Inflammatory macrophage treated with lipopolysaccharide for 4 hours (primary cell): ENCODE measurements at regions not wholly inside any gene's neighbourhood (a gene's known extent, or its start where the extent isn't known, plus 50 kb on each side); places are given as distances from the start of the nearest gene placed in this dataset.
"Not testable (repeated sequence)": the region's sequence is repeated elsewhere in the genome, so short reads cannot be mapped to it uniquely, and the experiment has no call there.

Experiments used
- DNase-seq: peaks from one replicate; pipeline ENCODE4 v3.0.0-alpha.2; 2020

DNA sequence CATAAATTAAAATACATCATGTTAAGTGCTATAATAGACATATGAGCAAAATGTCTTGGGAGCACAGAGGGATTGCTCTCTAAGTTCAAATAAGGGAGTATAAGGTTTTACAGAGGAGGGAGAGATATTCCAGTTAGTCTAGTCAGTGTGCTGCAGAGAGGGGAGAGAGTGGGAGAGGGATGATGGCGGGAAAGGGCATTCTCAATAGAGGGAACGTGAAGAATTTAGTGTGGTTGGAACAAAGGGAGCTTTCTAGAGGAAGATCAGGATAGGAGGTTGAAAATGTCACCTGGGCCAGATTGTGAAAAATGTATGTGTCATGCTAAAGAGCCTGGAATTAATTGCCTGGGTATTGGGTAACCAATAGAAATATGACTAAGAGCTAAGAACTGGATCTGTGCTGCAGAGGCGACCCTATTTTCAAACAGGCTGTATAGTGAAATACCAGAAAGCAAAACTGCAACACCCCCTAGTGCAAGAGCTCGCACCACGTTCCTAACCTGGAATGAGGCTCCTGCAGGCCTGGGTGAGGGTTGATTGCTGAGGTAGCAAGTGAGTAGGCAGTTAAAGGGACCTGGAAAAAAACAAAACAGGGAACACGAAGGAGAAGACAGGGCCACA lies 791.8 kb upstream of the C9orf72 start:
- DNase-seq: no peak

GRCh38 chr9:28365728-28366127 lies 792.4 kb upstream of the C9orf72 start:
- no peak for DNase-seq

DNA sequence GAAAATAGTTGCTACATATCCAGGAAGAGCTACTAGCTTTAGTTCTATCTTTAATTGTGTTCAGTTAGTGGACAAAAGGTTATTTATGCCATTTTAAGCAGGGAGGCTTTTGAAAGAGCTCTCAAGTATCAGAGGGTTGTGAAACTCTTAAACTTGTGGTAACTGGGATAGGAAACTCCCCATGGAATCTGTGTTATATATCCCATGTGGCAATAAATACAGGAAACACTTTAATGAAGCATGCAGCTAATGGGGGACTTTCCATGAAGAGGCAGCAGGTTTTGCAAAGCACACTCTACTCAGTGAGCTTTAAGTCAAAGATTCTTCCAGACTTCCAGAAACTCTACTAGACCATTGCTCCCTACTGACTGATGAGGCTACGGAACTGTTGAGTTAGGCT lies 805.0 kb upstream of the C9orf72 start:
- no peak for DNase-seq

DNA sequence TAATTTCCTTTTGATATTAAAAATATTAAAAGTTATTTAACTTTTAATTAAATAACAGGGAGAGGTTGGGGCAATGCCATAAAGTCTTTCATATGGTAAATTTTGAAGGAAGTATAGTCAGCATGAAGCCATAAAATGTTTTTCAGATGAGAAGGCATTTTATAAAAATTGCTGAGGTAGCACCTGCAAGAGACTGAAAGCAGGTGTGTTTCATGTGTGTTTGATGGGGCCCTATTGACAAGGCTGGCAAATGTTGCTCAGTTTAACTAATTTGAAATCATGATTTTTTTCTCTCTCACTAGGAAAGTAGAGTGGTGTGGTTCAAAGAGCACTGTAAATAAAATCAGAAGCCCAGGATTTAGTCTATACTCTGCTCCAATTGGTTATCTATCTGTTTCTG lies 805.8 kb upstream of the C9orf72 start:
- no peak for DNase-seq

- DNase-seq: no peak
These were observed 816.1 kb upstream of the C9orf72 start for GRCh38 chr9:28389411-28389810.

DNA sequence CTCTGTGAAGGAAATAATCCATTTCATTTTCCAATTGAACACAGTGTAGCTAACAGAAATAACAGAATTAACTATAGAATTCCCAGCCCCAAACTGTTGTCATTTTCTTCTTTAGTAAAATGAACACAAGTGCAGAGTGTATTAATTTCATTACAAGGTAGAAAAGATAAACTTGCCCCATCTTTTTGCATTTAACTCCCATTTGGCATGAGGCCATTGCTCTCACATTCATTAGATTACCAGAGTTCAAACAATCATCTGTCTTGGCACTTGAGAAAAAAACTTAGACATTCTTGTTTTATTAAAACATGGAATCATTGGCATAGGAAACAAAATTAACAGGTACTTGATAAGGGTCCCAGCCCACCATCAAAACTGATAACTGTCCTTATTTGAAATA lies 821.5 kb upstream of the C9orf72 start:
- DNase-seq: no peak

GRCh38 chr9:28396058-28396457 lies 822.8 kb upstream of the C9orf72 start:
- DNase-seq: no peak

- DNase-seq: no peak
These were observed 834.1 kb upstream of the C9orf72 start for GRCh38 chr9:28407351-28407750.

GRCh38 chr9:28409919-28410318 lies 836.6 kb upstream of the C9orf72 start:
- DNase-seq: no peak

GRCh38 chr9:28410411-28410810 lies 837.1 kb upstream of the C9orf72 start:
- DNase-seq: no peak

DNA sequence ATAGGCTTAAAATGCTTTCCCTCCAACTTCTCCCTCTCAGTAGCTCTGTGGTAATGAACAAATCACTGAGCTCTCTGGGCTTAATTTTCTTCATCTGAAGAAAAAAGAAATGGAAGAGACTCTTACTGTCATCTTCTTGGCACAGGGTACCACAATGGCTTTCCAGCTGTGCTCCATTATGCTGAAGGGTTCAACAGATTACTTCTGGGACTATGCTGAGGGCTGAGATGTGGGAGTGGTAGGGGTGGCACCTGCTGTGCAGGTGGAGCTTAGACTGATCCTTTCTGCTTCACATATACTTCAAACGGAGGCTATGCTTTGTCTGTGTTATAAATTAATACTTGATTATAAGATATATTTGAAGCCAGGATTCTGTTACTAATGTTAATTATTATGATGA lies 840.2 kb upstream of the C9orf72 start:
- DNase-seq: no peak

GRCh38 chr9:28423255-28423654 lies 850.0 kb upstream of the C9orf72 start:
- DNase-seq: no peak

DNA sequence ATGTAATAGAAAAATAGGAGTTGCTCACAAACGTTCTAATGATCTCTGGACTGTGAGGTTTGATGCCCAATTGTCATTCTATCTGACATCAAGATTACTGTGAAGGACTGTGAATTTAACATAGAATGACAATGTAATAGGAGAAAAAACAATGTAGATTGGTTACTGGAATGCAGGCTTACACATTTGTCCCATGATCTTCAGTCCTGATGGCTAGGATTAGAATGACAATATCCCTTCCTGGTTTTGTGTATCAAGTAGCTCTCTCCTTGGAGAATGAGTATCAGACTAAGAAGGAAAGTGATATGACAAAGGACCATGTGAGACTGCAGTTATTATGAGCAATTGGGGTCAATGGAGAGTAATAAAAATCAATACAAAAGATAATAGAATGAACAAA lies 862.2 kb upstream of the C9orf72 start:
- DNase-seq: no peak

- DNase-seq: no peak
These were observed 866.4 kb upstream of the C9orf72 start for GRCh38 chr9:28439688-28440087.

DNA sequence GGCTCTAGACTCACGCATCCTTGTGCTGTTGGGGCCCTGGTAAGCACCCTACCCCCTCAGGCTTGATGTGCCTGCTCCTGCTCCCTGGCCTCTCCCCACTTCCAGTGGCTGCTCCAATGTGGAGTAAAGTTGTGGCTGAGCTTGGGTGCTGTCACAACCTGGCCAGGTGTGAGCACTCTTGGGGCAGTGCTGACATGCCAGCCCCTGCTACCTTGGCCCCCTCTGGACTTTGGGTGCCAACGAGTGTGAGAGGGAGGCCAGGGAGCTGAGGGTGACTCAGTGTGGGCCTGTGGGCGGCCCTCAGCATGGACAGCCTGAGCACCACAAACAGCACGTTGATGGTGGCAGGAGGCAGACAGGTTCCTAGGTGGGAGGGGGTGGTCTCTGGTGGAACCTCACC lies 870.2 kb upstream of the C9orf72 start:
- no peak for DNase-seq

DNA sequence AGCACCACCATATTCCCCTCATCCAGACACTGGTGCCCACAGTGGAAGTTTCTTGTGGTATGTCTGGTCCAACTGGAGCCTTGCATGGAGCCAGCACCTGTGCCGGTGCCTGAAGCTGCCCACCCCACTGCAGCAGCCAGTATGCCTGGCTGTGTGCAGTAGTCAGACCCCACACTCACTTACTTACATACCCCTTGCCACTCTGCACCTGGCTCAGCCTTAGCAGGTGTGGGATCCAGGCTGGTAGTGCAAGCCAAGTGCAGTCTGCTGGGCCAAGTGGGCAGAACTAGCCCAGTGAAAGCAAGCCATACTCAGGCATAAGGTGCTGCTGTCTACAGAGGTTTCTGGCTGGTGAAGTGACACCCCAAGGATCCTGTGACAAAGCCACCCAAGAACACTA lies 871.4 kb upstream of the C9orf72 start:
- DNase-seq: no peak

DNA sequence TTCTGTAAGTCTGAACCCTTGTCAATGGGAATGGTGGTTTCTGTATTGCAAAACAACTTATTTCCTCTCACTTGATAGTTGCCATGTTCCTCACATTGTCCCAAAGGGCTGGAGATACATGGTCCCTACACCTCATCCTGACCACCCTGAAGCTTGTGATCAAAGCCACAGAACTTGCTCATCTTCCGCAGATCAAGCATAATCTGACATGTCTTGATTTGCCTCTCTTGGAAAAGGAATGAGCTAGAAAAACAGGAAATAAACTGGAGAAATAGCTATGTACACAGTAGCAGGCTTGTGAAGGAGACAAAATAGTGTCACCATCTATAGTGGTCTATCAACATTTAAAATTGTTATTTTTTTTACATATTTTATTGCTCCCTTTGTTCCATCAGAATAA lies 871.9 kb upstream of the C9orf72 start:
- DNase-seq: no peak

- DNase-seq: no peak
These were observed 880.6 kb upstream of the C9orf72 start for GRCh38 chr9:28453918-28454317.

- no peak for DNase-seq
These were observed 883.6 kb upstream of the C9orf72 start for GRCh38 chr9:28456861-28457260.

GRCh38 chr9:28464481-28465216 lies 891.4 kb upstream of the C9orf72 start:
- DNase-seq: no peak

DNA sequence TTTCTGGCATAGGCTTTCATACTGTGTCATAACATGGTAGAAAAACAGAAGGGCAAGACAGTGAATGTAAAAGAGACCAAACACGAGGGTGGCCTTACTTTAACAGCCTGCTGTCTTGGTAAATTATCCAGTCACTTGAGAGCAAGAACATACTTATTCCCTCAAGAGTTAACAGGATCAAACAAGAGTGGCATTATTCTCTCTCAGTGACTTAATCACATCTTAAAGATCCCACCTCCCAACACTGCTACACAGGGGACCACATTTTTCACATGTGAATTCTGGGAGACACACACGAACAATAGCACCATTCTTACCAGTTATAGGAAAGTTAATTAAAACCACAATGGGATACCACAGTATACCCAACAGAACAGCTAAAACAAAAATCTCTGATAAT lies 898.0 kb upstream of the C9orf72 start:
- DNase-seq: no peak

DNA sequence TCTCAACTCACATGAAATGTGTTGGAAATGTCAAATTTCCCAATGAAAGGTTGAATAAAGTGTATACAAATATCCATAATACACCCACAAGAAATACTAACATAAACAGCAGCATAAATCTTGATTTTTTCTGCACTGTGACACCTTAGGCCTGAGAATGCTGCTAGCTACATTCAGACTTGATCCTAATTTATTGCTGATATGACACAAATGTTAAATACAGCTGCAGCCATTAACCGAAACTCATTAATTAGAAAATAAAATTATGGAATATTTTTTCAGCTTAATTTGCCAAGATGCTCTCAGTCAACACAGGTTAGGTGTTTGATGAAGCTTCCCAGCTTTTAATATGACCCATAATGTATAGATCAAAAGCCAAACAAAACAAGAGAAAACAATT lies 914.3 kb upstream of the C9orf72 start:
- DNase-seq: no peak

DNA sequence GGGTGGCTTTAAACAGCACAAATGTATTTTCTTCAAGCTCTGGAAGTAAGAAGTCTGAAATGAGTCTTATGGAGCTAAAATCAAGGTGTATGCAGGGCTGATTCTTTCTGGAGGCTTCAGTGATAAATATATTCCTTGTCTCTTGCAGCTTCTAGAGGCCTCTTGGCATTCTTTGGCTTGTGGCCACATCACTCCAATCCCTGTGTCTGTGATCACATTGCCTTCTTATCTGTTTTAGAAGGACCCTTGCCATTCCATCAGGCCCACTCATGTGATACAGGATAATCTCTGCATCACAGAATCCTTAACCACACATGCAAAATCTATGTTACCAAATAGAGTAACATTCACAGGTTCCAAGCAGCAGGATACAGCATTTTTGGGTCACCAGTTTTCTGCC lies 917.8 kb upstream of the C9orf72 start:
- no peak for DNase-seq

DNA sequence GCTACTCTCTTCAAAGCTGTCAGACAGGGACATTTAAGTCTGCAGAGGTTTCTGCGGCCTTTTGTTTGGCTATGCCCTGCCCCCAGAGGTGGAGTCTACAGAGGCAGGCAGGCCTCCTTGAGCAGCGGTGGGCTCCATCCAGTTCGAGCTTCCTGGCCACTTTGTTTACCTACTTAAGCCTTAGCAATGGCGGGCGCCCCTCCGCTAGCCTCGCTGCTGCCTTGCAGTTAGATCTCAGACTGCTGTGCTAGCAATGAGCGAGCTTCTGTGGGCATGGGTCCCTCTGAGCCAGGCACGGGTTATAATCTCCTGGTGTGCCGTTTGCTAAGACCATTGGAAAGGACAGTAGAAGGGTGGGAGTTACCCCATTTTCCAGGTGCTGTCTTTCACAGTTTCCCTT lies 924.9 kb upstream of the C9orf72 start:
- DNase-seq: not testable (repeated sequence)

DNA sequence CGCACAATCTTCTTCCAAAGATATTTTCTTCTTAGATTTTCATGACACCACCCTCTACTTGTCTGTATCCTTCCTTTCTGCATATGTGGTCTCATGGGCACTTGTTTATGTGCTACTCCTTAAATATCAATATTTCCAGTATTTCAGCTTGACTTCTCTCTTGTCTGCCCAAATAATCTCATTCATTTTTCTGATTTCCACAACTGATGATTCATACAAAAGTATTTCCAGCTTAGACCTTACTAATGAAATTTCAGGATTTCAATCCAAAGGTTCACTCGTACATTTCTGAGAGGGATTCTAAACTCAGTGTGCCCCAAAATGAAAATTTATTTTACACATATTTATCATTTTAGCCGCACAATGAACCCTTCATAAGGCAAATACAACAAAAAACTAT lies 928.9 kb upstream of the C9orf72 start:
- DNase-seq: no peak
